ENCODE measurements at regions not wholly inside any gene's neighbourhood (a gene's known extent, or its start where the extent isn't known, plus 50 kb on each side); places are given as distances from the start of the nearest gene placed in this dataset.

DNA sequence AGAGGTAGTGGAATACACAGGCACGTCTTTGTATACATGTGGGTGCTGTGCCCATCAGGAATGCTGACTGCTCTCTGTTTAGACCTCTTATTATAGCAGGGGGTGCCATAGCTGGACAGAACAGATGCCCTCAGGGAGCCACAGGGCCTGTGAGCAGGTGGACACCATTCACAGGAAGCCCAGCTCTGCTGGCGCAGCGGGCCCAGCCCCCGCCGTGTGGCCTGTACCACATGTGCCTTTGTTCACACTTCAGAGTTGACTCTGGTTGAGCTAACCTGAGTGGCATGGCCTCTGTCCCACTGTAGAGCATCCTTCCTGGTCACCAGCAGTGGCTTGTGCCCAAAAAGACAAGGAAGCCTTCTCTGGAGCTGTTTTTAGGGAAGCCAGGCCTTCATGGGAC, 730.9 kb upstream of the ID2 start:
- Mint-ChIP-seq H3K36me3 (ENCODE audit: low read depth) (no peaks in the 10 kb centered on the region), H3K4me1 (ENCODE audit: low read depth) (no peaks in the 10 kb centered on the region), H3K27me3 (no peaks in the 10 kb centered on the region), H3K27ac (no peak overlapping the region), H3K9me3 (no peaks in the 10 kb centered on the region), H3K4me3 (no peak overlapping the region)
- intact Hi-C loops (cut with micrococcal nuclease), result no loop called here
- DNase-seq, result no peak
- ChIA-PET POLR2A (no interaction called here), CTCF (no interaction called here)
- ATAC-seq, result no peak
- TF ChIP-seq, protein P1, sequence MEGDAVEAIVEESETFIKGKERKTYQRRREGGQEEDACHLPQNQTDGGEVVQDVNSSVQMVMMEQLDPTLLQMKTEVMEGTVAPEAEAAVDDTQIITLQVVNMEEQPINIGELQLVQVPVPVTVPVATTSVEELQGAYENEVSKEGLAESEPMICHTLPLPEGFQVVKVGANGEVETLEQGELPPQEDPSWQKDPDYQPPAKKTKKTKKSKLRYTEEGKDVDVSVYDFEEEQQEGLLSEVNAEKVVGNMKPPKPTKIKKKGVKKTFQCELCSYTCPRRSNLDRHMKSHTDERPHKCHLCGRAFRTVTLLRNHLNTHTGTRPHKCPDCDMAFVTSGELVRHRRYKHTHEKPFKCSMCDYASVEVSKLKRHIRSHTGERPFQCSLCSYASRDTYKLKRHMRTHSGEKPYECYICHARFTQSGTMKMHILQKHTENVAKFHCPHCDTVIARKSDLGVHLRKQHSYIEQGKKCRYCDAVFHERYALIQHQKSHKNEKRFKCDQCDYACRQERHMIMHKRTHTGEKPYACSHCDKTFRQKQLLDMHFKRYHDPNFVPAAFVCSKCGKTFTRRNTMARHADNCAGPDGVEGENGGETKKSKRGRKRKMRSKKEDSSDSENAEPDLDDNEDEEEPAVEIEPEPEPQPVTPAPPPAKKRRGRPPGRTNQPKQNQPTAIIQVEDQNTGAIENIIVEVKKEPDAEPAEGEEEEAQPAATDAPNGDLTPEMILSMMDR (IDR thresholded peaks at IDR 0.05), result no peak

DNA sequence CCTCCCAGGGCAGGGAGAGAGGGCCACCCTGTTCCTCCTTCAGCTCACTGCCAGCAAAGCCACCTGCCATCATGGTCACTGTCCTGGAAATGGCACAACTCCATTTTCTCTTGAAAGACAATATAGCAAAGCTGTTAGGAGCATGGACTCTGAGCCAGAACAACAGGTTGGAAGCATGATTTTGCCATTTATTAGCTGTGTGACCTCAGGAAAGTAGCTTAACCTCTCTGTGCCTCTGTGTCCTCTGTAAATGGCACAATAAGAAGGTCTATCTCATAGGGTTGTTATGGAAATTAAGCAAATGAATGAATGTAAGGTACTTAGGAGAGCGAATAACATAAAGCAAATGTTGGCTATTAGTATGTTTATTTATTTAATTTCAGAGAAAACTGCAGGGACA, 730.4 kb upstream of the ID2 start:
- TF ChIP-seq, protein P1 (IDR thresholded peaks at IDR 0.05), result no peak
- ChIA-PET POLR2A (no interaction called here), CTCF (interaction anchor here (0.6 kb wide), 1 partner anchor 164 kb away, joined by 3 read pairs; no protein-coding TSS in a partner anchor)
- no peaks in the 10 kb centered on the region for H3K4me1 Mint-ChIP-seq (ENCODE audit: low read depth)
- no peaks in the 10 kb centered on the region for H3K36me3 Mint-ChIP-seq (ENCODE audit: low read depth)
- DNase-seq (no peak), ATAC-seq (no peak)
- intact Hi-C loops (cut with micrococcal nuclease), result no loop called here
- H3K4me3 Mint-ChIP-seq, result no peak overlapping the region
- H3K27me3 Mint-ChIP-seq, result no peaks in the 10 kb centered on the region
- H3K9me3 Mint-ChIP-seq, result no peaks in the 10 kb centered on the region
- H3K27ac Mint-ChIP-seq, result no peak overlapping the region

GRCh38 chr2:7952046-7952745, 729.7 kb upstream of the ID2 start:
- Mint-ChIP-seq H3K4me3 (no peak overlapping the region), H3K36me3 (ENCODE audit: low read depth) (no peaks in the 10 kb centered on the region), H3K27me3 (no peaks in the 10 kb centered on the region), H3K9me3 (no peaks in the 10 kb centered on the region), H3K4me1 (ENCODE audit: low read depth) (no peaks in the 10 kb centered on the region), H3K27ac (no peak overlapping the region)
- TF ChIP-seq, protein P1 (IDR thresholded peaks at IDR 0.05), result no peak
- intact Hi-C loops (cut with micrococcal nuclease), result no loop called here
- DNase-seq (no peak), ATAC-seq (no peak)
- ChIA-PET CTCF (no interaction called here), POLR2A (no interaction called here)

DNA sequence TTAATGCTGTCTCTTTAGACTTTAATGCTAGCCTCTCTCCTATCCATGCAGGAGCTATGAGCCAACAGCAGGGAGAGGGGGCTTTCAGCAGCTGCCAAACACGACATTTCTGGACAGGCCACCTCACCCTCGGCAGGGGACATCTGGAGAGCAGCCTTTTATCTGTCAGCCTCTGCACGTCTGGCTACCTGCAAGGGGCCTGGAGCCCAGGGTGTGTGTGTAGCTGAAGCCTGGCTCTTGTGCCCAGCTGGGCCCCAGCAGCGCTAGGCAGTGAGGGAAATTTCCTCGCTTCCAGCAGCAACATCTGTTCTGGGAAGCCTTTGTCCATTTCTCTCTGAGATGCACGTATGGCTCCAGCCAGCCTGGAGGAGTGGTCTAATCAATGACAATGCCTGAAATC, 728.7 kb upstream of the ID2 start:
- no peak for ATAC-seq
- no peak overlapping the region for H3K4me3 Mint-ChIP-seq
- no peak overlapping the region for H3K27ac Mint-ChIP-seq
- no peaks in the 10 kb centered on the region for H3K4me1 Mint-ChIP-seq (ENCODE audit: low read depth)
- POLR2A ChIA-PET, result interaction anchor here (0.6 kb wide), 1 partner anchor 731 kb away, joined by 3 read pairs; no protein-coding TSS in a partner anchor
- TF ChIP-seq, protein P1 (IDR thresholded peaks at IDR 0.05), result no peak
- CTCF ChIA-PET, result no interaction called here
- no peaks in the 10 kb centered on the region for H3K36me3 Mint-ChIP-seq (ENCODE audit: low read depth)
- intact Hi-C loops (cut with micrococcal nuclease), result no loop called here
- DNase-seq, result no peak
- H3K27me3 Mint-ChIP-seq, result no peaks in the 10 kb centered on the region
- no peaks in the 10 kb centered on the region for H3K9me3 Mint-ChIP-seq

DNA sequence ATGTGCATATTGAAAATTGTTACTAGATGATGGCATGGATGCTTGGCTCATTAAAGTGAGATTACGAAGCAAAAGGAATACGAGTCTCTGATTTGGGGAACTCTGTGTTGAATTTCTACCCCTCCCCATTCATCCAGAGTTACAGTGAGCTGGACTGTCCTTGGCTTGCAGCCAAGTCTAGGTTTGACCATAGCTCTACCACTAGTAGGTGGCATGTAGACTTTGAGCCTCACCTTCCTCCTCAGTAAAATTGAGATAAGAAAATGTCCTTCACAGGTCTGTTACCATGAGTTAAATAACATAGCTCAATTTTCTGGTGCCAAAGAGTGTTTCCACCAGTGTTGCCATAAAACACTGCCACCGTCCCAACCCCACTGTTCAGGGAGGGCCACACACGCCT, 727.6 kb upstream of the ID2 start:
- TF ChIP-seq, protein P1 (IDR thresholded peaks at IDR 0.05), result no peak
- ATAC-seq, result no peak
- ChIA-PET CTCF (no interaction called here), POLR2A (no interaction called here)
- H3K36me3 Mint-ChIP-seq (ENCODE audit: low read depth), result no peaks in the 10 kb centered on the region
- no peak for DNase-seq
- no peak overlapping the region for H3K4me3 Mint-ChIP-seq
- H3K27ac Mint-ChIP-seq, result no peak overlapping the region
- no peaks in the 10 kb centered on the region for H3K9me3 Mint-ChIP-seq
- no peaks in the 10 kb centered on the region for H3K27me3 Mint-ChIP-seq
- no peaks in the 10 kb centered on the region for H3K4me1 Mint-ChIP-seq (ENCODE audit: low read depth)
- intact Hi-C loops (cut with micrococcal nuclease), result no loop called here
